HG02623 (cell line): ENCODE measurements at regions not wholly inside any gene's neighbourhood (a gene's known extent, or its start where the extent isn't known, plus 50 kb on each side); places are given as distances from the start of the nearest gene placed in this dataset.

Experiments used
- ATAC-seq: cut with Tn5 transposase; IDR thresholded peaks from one replicate; pipeline ENCODE4 v1.9.1; 2021; ENCODE audit warnings: moderate library complexity; ENCODE audit not compliant: unreplicated experiment

DNA sequence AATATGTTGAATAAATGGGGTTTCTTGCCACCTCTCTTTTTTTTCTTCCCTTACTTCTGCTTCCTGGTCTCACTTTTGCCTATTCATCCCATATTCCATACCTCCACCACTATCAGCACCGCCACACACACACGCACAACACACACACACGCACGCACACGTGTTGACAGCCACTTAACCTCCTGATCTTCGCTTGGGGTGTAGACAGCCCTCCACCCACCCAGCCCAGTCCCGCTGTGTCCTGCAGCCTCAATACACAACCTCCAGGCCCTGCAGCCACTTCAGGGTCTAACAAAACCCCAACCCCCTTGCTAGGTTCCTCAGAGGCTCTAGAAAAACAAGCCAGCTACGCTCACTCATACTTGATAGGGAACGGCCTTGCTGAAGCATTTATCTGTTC is 72.3 kb downstream of the LINC00237 start:
- ATAC-seq = no peak

DNA sequence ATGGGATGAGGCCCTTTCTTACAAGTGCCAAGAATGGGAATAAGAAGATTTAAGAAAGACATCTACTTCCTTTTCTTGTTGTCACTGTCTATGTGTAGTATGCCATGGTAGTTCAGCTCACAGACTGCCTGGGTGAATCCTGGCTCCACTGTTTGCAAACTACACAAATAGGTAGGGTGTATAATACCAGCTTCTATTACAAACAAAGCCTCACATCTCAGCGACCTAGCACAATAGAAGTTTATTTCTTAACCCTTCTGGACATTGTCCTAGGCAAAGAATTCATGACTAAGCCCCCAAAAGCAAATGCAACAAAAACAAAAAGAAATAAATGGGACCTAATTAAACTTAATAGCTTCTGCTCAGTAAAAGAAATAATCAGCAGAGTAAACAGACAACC is 74.5 kb downstream of the LINC00237 start:
- no peak for ATAC-seq

DNA sequence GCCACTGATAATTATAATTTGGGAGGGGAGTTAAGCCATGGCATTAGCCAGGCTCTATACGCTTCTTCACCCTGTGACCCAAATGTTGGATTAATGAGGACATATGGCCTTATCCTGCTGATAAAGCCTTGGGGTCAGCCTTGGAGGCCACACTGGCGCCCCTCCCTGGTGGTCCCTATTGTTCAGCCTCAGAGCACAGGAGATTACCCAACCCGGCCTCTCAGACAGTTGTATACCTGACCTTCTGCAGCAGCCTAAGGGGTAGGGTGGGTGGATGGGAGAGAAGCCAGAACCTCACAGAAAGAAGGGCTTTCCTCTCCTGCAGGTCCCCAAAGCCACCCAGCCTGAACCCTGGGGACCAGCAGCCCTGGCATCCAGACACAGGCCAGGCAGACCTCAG is 76.8 kb downstream of the LINC00237 start:
- no peak for ATAC-seq

DNA sequence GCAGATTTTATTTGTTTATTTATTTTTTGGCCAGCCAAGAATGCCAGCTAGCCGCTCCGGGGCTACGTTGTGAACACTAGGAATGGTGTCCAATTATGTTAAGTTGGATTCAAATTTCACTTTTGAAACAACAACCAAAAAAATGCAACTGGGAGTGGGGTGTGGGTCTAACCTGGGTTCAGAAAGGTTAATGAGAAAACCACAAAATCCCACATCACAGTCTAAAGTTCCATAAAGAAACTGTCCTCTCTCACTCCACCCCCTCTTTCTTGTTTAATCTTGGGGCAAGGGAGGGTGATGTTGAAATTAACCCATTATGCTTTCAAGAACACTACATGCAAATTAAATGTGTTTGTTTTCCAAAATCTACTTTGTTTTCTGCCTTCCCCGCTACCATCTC is 77.2 kb downstream of the LINC00237 start:
- no peak for ATAC-seq

DNA sequence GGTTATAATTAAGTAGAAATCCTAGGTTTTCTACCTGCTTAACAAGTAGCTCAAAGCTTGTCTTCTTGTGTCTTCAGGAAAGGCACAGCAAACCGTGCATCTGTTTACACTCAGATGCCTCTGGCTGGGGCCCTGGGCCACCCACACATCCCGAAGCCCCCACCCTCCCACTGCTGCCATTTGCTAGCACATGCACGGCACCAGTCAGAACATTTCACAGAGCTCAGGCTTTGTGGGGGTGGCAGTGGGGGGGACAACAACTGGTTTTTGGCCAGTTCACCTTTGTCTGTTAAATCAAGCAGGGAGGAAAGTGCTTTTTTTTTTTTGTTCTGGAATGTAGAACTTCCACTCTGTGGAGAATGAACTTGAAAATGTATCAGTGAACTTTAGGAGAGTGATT is 77.7 kb downstream of the LINC00237 start:
- ATAC-seq = no peak

DNA sequence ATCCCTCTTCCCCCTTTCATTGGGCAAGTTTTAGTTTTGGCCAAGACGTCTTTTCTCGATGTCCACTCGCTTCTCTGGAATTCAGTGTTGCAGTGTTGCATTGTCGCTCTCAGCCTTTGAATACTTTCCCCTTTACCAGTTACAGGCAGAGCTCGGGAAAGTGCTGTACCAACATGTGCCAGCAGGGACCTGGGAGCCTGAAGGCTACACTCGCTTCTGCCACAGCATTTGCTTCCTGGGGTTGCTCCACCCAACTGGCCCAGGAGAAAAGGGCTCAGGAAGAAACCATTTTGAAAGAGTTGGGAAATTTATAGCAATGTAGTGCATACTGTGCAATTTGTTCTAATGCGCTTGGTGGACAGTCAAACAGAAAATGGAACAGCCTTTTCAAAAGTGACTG is 78.6 kb downstream of the LINC00237 start:
- no peak for ATAC-seq

DNA sequence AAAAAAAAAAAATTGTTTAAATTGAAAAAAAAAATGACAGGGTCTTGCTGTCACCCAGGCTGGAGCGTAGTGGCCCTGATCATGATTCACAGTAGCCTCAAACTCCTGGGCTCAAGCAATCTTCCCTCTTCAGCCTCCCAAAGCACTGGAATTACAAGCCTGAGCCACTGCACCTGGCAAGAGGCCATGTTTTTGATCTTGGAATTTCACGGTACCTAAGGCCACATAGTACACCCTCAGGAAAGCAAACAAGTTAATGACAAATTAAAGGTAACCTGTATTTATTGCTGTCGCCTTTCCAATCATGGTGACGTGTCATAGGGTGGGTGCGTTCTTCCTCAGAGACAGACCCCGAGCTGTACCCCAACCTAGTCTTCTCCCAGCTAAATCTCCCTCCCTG is 79.2 kb downstream of the LINC00237 start:
- ATAC-seq = no peak

DNA sequence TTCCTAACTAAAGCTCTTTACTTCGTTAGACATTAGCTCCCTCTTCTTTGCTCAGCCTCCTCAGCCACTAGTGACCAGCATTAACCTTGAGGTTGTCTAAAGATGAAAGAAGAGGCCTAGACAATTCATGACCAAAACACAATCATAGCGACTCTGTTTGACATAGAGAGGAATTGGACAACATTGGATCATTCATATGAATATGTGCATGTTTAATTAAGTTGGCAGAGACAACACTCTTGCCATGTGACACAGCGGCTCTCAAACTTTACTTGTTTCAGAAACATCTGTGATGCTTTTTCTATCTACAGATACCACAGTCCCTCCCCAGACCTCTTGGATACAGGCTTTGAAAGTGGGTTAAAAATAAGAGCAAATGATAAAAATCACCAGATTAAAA is 81.7 kb downstream of the LINC00237 start:
- ATAC-seq = no peak

DNA sequence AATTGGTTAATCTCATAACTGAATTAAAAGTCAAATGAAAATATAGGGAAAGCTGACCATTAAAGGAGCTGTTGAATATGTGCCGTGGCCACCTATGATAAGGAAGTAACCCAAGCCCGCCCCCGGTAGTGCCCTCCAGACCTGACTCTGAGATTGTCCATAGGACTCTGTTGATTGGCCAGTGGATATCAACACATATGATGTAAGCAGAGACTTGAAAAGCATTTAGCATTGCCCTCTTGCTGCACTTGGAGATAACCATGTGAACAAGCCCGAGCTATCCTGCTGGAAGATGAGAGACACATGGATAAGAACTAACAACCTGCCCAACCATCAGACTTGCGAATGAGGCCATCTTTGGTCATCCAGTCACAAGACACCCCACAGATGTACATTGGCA is 83.2 kb downstream of the LINC00237 start:
- ATAC-seq = no peak

DNA sequence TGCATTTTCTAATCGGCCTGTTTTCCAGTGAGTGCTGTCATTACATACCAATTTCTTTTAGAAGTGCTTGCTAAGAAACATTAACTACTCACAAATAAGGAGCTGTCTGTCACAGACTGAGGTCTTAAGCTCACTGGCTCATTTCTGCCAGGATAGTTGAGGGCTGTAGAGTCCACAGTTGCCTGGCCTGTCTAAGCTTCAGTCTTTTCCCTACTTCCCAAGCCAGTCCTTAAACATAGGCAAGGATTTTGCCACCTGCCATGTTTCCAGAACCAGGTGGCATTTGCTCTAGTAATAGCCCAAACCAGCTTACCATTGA is 84.7 kb downstream of the LINC00237 start:
- ATAC-seq = no peak

DNA sequence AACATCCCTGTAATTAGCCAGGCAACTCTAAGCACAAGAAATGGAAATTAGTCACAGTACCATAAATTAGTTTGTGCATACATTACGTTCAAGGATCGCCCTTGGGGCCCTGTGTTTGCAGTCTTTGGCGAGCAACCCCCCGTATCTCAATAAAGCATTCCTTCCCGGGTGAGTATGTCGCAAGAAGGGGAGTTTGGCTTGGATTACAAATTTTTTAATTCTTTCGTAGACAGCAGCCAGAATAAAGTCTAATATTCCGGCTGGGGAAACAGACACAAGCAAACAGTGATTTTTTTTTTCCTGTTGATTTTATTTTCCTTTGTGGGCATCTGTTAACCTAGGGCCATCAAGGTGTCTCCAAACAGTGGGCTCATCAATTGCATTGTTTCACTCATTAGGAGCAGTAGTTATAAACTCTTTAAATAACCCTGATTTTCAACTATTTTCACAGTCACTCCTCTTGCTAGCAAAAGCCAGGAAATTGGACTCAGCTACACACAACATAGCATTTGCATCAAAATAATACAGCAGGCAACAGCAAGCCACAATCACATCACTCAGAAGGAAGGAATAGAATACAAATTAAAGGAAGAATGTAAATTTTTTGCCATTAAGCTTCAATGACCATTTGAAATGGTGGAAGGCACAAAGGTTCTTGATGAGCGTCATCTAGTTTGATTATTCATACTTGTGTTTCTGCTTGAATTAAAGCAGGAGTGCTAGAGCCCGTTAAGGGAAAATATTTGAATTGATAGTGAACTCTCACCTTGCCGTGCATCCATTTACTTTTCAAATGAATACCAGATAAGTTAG is 85.3 kb downstream of the LINC00237 start:
- no peak for ATAC-seq

DNA sequence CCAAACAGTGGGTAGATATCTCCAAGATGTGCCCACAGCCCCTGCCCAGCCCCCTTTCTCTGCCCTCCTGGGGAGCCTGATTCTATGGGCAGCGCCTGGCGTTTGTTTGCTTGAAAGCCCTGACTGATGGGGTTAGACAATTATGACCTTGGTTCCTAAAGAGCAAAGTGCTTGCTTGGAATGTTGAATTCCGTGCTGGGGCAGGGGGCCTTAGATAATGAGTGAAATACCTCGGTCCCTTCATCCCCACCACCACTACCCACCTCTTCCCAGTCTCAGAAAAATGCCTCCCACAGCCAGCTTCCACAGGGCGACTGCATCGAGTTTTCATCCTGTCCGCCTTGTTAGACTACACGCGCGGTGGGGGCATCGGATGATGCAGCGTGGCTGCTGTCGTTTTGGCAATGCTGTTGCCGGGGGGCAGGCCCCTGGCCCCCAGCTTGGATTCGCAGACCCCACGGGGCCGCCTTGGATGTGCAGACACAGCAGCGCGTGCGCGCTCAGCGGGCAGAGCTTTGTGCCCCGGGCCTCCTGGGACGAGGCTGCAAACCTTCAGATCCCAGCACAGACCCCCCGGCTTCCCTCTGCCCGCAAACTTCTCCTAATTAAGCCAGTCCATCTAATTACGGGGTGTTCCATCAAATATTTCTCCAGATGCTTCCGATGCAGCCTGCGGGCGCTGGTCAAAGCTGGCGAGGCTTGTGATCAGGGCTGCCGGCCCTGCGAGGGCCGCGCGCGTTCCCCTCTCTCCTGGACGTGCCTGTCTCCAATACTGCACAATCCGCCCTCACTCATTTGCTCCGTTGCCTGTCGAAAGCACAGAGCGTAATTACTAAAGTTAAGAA is 86.1 kb downstream of the LINC00237 start:
- no peak for ATAC-seq

DNA sequence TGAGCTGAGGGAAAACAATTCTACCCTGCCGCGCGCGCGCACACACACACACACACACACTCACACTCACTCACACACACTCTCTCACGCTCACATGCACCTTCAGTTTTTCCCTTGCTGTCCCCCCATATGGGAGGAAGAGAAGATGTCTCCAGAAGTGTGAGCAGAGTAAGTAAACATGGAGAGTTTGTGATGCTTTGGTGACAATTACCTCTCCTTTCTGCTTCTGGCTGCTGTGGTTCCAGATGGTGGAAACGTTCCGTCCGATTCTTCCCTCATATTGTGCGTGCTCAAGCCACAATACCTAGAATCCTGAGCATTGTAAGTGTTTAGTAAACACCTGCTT is 86.7 kb downstream of the LINC00237 start:
- no peak for ATAC-seq

DNA sequence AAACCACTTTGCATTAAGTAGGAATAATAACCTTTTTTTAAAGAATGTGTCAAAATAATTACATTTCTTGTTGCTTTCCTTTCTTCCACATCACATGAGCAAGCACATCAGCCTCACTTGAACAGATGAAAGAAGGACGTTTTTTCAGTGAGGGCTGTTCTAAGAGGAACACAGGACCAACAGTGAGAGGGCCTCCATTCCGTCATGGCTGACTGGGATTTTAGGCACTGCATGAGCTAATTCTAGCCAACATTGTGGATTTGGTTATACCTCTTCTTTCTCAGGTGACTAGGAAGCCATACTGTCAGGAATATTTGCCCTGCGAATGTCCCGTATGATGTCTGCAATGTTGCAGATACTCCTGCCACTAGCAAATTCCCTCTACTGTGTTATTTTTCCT is 87.6 kb downstream of the LINC00237 start:
- no peak for ATAC-seq

DNA sequence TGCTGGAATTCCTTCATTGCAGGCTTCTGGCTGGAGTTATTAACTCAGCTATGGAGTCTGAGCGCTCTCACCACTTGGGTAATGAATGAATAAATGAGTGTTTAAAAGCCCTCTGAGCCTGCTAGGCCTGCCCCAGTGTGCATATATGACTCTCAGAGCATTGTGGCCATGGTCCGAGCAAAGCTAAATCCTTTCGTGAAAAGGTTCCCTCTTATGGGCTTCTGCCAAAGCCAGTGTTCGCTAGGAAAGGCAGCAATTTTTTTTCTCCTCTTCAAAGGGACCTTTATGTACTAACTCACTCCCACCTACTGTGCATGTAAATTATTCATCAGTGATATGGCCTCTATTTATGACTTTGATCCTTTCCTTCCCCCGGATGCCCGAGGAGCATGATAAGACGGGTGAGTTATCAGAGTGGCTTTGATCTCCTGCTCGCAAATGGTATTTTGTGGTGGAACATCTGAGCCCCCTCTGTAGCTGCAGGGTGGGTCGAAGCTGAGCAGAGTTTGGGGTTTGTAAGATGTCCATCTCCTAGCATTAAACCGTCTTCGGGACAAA is 88.6 kb downstream of the LINC00237 start:
- ATAC-seq = no peak

DNA sequence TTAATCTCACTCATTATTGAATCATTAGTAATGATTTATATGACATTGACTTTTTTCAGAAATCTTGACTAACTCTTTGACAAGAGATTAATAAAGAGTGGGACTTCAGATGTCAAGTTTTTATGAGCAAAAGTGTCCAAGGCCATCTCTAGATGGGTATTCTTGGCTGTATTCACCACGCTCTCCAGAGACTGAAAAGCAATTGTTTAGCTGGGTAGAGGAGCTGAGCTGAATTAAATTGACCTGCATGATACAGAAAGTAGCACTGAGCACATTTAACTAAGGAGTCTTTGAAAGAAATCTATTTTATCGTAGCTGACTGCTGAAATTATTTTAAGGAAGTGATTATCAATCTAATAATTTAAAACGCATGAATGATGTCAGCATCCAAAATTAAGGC is 89.4 kb downstream of the LINC00237 start:
- ATAC-seq = no peak

DNA sequence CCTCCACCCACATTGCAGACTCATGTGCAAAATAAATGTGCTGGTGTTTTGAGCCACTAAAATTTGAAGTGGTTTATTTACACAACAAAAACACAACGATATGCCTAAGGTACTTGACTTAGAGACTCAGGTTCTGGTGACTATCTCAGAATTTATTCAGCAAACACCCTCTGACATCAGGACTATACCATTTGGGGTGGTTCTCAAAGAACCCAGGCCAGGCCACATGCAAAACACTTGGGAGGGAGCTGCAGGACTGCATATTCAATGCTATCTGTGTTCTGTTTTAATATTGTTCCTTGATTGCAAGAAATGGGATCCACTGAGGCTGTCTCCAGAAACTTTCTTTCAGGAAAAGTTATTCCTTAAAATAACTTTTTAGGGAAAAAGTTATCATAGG is 91.6 kb downstream of the LINC00237 start:
- ATAC-seq = no peak

DNA sequence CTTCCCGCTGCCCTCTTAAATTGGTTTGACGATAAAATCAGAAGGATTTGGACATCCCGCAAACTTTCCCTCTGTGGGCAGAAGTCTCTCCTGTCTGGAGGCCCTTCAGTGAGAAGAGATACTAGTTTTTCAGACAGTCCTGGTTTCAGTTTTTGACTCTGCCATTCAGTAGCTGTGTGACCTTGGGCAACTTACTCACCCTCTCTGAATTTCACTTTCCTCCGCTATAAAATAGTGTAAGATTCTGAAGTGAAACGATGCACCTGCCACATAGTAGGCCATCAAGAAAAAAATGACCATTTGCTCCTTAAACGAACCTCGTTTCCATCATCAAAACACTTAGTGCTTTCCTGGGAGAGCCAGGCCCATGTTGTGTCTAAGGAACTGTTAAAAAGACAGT is 97.2 kb downstream of the LINC00237 start:
- ATAC-seq = no peak

DNA sequence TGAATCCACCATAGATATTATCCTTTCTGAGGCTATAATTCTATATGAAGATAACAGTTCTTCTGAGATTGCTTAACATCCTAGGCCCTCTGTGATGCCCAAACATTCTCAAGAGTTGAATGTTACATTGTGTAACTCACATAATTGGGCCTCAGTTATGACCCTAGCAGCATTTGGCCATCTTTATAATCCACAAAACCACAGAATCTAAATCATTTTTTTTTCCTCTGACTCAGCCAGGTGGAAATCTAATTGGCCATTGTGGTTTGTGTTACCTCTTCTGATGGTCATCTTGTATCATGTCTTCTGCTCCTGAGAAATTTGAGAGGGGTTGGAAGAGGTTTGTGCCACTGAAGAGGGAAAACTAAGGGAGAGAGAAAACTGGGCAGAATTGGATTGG is 99.5 kb downstream of the LINC00237 start:
- ATAC-seq = no peak

DNA sequence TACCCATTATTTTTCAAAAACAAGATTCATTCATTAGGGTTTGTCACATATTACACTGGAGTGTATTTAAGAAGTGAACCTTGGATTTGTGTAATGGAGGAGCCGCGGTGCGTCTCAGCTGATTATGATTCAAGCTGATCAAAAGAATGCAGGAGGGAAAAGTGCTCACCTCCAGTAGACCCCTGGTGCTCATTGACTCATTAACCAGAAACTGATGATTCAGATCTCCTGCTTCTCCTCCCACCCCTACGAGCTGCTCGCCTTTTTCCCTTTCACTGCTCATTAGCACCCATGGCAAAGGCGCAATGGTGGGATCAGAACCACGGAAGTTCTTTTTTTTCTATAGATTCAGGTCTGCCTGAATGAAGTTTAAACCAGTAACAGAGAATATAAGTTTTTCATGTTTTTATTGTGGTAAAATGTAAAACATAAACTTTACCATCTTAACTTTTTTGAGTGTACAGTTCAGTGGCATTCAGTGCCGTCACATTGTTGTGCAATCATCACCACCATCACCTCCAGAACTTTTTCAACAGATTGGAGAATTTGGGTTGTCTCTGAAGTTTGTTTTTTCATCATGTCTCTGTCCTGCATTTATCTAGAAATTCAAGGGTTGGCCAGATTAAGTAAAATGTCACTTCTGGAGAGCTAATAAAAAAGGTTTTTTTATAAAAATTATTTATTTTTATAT is 101.6 kb downstream of the LINC00237 start:
- no peak for ATAC-seq

DNA sequence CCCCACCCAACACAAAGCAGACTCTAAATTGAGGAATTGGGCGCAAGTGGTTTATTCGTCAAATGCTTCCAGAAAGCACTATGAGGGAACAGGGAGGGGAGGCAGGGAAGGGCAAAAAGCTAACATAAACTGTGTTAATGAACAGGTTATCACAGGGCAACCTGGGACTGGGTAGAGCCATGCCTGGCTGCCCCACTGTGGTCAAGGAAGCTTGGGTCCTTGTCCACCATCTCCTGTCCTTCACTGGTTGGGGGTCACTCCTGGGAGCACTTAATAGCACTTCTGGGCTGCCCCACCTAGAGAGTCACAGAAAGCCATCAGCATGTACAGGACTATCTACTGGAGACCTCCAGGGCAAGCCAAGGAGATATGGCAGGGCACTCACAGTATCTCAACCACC is 102.3 kb downstream of the LINC00237 start:
- ATAC-seq = no peak

DNA sequence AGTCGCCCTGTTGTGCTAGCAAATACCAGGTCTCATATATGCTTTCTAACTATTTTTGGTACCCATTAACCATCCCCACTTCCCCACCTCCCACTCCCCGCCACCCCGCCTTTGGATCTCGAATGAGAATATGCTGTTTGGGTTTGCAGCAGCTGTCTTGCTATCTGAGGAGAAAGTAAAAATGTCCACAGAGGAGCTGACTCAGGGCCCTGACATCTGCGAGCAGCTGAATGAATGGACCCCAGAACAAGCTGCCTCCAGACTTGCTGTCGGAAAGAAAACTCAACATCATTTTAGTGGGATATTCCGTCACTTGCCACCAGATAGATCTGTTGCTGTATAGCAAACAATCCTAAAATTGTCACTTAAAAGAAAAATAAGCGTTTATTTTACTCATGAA is 103.7 kb downstream of the LINC00237 start:
- no peak for ATAC-seq
